ENCODE measurements at regions not wholly inside any gene's neighbourhood (a gene's known extent, or its start where the extent isn't known, plus 50 kb on each side); places are given as distances from the start of the nearest gene placed in this dataset.

DNA sequence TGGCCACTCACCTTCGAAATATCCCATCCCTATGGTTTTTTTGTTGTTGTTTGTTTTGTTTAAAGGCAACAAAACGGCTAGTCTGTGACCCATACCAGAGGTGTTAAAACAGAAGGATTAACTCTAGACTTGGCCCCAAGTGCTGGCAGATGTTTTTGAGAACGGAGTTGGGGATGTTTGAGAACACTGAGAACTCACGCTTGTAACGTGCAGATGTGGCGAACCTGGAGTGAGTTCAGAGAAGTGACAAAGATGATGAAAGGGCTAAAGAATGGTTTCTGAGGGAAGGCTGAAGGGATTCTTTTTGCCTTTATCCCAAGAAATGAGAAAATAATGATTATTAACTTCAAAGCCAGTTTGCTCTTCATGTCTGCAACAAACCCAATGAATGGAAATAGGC lies 286.5 kb downstream of the ZNF608 start:
- DNase-seq = no peak

GRCh38 chr5:124457901-124458300 lies 288.5 kb downstream of the ZNF608 start:
- DNase-seq = no peak

GRCh38 chr5:124457101-124457500 lies 289.3 kb downstream of the ZNF608 start:
- no peak for DNase-seq

DNA sequence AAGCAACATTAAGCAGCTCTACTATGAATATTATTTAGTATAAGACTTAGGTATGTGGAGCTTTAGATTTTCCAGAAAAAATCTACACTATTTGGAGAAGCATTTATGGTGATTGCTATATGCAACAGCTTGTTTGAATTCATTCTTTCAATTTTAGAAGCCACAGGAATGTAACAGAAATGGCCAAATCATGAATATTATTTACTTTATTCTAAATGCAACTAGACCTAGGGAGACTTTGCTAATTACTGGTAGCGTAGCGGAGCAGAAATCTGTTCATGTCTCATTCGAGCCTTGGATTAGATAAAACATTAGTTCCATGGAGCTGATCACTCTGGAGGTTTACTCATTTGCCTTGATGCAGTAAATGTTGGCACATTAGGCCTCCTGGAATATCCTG lies 290.2 kb downstream of the ZNF608 start:
- no peak for DNase-seq

DNA sequence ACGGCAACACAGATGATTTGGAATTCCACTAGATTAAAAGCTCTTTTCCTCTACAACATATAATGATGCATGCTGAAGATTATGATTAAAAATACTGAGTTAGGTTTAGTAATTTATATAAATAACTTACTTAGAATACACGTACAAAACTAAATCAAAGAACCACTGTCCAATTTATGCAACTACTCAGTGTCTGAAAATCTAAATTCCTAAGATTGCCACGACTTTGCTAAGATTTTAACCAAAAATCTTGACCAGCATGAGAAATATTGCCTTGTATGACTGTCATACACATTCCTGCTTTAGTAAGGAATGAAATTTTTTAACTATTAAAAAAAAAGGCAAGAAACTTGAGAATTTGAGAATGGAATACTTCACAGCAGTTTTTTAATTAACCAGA lies 292.4 kb downstream of the ZNF608 start:
- DNase-seq = no peak

DNA sequence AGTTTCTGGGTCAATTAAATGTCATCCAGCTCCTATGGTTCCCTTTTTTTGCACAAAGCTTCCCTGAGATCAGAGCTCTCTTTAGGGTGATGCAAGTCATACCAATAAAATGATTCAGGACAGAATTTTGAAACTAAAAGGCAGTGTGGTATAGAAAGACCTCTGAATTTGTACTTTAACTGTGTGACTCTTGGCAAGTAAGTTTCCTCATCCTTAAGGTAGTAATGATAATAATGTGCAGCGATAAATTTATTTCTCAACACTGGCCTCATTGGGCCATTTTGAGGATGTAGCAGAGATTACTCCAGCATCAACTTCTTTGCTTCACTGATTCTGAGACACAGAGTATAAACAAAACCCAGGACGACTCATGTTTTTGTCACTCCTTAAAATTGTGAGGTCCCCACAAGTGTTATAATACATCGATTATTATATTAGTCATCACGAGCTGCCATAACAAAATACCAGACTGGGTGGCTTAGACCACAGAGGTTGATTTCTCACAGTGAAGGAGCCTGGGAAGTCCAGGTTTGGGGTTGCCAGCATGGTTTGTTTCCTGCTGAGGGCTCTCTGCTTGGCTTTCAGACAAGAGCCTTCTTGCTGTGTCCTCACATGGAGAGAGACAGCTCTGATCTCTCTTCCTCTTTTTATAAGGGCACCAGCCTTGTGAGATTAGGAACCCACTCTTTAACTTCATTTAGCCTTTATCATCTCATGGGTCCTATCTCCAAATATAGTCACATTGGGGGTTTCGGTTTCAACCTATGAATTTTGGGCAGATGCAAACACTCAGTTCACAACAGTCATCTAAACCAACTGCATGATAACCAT lies 293.0 kb downstream of the ZNF608 start:
- DNase-seq = no peak

- DNase-seq = no peak
Measured at GRCh38 chr5:124452412-124452811, 294.0 kb downstream of the ZNF608 start.

DNA sequence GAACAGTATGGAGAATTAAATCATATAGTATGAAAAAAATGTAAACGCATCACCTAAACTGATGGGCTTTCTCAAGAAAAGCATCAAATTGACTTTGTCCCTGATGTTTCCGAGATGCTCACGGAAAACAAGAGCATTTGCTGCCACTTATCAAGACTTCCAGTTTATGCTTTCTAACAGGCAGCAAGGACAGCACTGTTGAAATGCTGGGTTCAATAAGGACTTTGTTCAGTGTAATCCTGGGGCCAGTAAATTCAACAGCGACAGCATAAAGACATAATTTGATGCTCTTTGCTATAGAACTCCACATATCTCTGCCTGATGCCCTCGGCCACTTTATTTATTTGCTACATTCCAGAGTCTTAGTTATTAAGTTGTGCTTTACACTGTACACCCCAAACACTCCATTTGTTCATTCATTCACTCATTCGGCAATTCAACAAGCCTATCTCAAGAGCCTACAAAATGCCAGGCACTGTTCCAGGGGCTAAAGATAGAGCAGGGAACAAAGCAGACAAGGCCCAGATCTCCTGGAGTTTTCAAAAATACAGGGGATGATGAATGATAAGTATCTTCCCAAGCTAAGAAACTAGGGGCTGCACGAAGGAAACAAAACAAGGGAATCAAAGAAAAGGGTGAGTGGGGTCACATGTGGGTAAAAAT lies 294.6 kb downstream of the ZNF608 start:
- DNase-seq = peak; percentile 32

DNA sequence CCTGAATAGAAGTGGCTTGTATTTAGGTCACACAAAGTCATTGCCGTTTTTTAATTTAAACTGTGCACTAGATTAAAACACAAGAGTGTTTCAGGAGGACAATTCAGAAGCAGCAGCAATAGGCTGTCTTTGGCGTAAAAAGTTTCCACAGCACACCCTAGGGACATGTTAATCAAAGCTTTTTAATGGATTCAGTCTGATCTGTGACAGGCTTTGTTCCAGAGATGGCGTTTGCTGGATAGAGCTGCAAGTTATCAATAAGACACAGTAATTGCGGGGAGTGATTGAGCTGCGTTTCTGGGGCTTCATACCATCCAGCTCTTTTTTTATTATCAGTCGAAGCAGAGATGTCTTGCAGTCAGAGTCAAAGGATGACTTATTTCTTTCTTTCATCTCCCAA lies 300.3 kb downstream of the ZNF608 start:
- DNase-seq = no peak

- no peak for DNase-seq
Measured at GRCh38 chr5:124445070-124445619, 301.3 kb downstream of the ZNF608 start.

DNA sequence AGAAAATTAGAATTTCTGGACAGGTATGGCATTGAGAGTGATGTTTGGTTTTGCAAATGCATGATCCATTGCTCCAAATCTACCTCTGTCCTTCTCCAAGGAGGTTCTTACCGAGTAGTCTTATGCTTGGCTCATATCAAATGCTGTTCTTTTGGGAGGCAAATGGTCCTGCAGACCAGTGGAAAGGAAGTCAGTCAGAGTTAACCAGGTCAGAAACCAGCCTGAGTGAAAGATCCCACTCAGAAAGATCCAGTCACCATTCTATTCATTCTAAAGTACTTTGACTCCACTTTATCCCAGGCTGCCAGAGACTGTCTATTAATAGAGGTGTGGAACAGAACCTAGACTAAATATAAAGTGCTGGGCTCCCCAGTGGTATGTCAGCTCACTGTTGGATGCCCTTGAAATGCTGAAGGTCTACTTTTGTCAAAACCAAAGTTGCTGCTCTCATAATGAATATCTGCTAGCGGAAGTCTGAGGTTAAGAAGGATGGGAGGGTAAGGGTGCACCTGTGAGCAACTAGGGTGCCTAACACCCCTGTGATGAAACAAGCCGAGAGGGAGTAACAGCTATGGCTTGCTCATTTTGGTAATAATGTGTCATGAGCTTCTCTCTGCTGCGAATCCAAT lies 302.2 kb downstream of the ZNF608 start:
- no peak for DNase-seq

DNA sequence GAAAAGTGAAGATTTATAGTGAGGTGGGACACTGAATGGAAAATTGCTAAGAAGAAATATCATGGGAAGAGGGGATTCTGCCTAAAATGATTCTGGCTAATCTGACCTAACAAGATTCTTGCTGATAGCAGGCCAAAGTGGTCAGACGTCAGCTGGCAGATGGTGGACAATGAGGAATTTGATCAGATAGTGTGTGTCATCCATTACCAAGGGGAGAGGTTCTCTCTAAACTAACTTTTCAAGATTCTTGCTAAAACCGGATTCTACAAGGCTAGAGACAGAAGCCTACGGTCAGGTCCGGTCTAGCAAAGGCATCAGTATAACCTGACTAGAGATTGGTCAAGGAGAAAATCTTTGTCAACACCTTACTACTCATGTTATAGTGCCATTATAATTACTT lies 306.0 kb downstream of the ZNF608 start:
- no peak for DNase-seq

DNA sequence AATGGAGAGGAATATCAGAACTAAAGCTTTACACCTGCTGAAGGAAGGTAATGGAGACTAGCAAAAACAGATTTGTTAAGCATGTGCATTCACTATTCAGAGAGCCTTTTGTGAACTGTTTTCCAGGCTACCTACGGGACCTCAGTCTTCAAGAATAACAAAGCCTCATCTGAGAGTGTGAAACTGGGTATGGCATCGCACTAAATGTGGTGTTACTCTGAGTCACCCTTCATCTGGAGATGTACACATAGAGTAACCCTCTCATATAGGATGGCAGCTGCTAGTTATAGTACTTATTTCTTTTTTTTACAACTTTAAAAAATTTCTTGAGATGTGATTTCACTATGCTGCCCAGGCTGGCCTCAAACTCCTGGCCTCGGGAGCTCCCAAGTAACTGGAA lies 306.8 kb downstream of the ZNF608 start:
- DNase-seq = no peak

GRCh38 chr5:124438903-124439281 lies 307.5 kb downstream of the ZNF608 start:
- peak; percentile 79 for DNase-seq

- no peak for DNase-seq
Measured at GRCh38 chr5:124438026-124438902, 308.2 kb downstream of the ZNF608 start.

DNA sequence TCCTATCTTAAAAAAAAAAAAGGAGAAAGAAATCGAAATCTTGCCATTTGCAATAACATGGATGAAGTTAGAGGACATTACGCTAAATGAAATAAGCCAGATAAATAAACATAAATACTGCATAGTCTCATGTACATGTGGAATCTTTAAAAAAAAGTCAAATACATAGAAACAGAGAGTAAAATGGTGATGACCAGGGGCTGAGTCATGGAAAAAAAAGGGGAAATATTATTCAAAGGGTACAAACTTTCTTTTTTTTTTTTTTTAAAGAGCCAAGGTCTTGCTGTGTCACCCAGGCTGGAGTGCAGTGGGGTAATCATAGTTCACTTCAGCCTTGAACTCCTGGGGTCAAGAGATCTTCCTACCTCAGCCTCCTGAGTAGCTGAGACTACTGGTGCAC lies 310.1 kb downstream of the ZNF608 start:
- no peak for DNase-seq

DNA sequence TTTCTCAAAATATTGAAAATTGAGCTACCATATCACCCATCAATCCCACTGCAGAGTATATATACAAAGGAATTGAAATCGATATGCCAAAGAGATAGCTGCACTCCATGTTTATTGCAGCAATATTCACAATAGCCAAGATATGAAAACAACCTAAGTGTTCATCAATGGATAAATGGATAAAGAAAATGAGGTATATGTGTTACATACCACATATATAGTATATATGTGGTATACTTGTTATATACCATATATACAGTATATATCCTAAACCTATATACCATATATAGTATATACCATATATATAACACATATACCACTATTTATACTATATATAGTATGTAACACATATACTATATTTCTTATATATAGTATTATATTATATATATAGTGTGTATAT lies 313.3 kb downstream of the ZNF608 start:
- no peak for DNase-seq

- DNase-seq = no peak
Measured at GRCh38 chr5:124421584-124421983, 324.9 kb downstream of the ZNF608 start.

GRCh38 chr5:124420952-124421351 lies 325.5 kb downstream of the ZNF608 start:
- no peak for DNase-seq

GRCh38 chr5:124419531-124419930 lies 326.9 kb downstream of the ZNF608 start:
- no peak for DNase-seq

GRCh38 chr5:124418390-124418789 lies 328.0 kb downstream of the ZNF608 start:
- no peak for DNase-seq

DNA sequence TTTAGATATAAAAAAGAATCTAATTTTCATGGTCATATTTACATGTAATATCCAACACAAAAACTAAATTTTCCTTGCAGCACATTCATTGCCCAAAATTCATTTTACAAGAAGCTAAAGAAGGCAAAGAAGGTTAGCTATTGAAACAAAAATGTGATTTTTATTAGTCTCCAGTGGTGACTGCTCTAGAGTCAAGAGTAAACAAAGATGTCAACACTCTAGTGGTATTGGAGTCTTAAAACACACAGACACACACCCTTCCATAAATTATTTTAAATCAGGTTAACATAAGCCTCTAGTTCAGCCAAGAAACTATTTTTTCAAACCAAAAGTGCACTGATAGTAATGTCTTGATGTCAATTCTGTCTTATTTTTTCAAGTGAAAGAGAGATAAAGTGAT lies 329.2 kb downstream of the ZNF608 start:
- DNase-seq = no peak

- DNase-seq = no peak
Measured at GRCh38 chr5:124416627-124417026, 329.8 kb downstream of the ZNF608 start.
